ENCODE measurements at regions not wholly inside any gene's neighbourhood (a gene's known extent, or its start where the extent isn't known, plus 50 kb on each side); places are given as distances from the start of the nearest gene placed in this dataset.

DNA sequence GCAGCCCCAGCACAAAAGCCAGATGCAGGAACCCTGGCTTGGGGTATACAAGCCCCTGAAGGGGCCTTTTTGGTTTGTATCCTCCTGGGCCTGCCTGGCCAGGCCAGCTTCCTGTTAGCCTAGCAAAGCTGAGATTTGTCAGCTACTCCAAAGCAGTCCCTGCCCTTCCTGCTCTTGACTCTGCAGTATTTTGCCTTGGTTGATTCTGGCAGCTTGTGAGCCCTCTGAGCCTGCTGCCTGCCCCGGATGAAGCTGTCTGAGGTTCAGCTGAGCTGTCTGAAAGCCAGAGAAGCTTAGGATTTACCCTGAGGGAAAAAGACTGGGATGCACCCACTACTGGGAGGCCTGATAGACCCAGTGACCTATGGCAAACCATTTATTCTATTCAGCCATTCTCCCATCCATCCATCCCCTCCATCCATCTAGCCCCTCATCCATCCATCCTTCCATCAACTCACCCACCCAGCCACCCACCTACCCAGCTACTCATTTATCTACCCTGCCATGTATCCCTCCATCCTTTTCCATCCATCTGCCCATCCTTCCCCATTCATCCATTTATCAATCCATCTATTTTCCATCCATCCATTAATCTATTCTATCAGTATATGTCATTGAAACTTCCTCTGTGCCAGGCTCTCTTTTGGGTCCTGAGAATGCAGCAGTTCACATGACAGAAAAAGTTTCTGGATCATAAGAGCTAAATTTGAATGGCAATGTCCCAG, 307.5 kb downstream of the DHX35 start:
- TF ChIP-seq POLR2A (IDR thresholded peaks at IDR 0.05; ENCODE audit: low read length) (no peak), GATA1 (IDR thresholded peaks at IDR 0.05; ENCODE audit: low read depth, low read length) (no peak)
